Parathyroid adenoma (tissue), 2 donors: ENCODE measurements at regions not wholly inside any gene's neighbourhood (a gene's known extent, or its start where the extent isn't known, plus 50 kb on each side); places are given as distances from the start of the nearest gene placed in this dataset.

ENCODE experiments used
- H2AFZ ChIP-seq: fragments of 300-600 bp; sonication (generic); one replicate; pipeline ENCODE4 v1.7.0; 2017; ENCODE audit warnings: antibody characterized with exemption, mild to moderate bottlenecking
- H3K27ac ChIP-seq: fragments of 300-600 bp; sonication (generic); one replicate; pipeline ENCODE4 v1.7.0; 2017
- H3K27me3 ChIP-seq: fragments of 300-600 bp; sonication (generic); one replicate; pipeline ENCODE4 v1.7.0; 2017; ENCODE audit warnings: low read length; ENCODE audit not compliant: control insufficient read depth, insufficient read depth
- H3K36me3 ChIP-seq: fragments of 300-600 bp; sonication (generic); one replicate; pipeline ENCODE4 v1.7.0; 2017; ENCODE audit warnings: low read length; ENCODE audit not compliant: control insufficient read depth, insufficient read depth
- H3K4me1 ChIP-seq: fragments of 300-600 bp; sonication (generic); one replicate; pipeline ENCODE4 v1.7.0; 2017; ENCODE audit warnings: control low read depth
- H3K4me2 ChIP-seq: fragments of 300-600 bp; sonication (generic); one replicate; pipeline ENCODE4 v1.7.0; 2017; ENCODE audit warnings: low read length
- H3K4me3 ChIP-seq: fragments of 300-600 bp; sonication (generic); one replicate; pipeline ENCODE4 v1.7.0; 2017; ENCODE audit warnings: low read depth, low read length
- H3K79me2 ChIP-seq: fragments of 300-600 bp; sonication (generic); one replicate; pipeline ENCODE4 v1.7.0; 2017; ENCODE audit warnings: control low read depth
- H3K9ac ChIP-seq: fragments of 300-600 bp; sonication (generic); one replicate; pipeline ENCODE4 v1.7.0; 2017; ENCODE audit warnings: mild to moderate bottlenecking
- H3K9me3 ChIP-seq: fragments of 300-600 bp; sonication (generic); one replicate; pipeline ENCODE4 v1.7.0; 2017; ENCODE audit warnings: low read length; ENCODE audit not compliant: control insufficient read depth
- TF ChIP-seq, protein P1 (sequence below): fragments of 300-600 bp; sonication (generic); IDR thresholded peaks from one replicate; pipeline ENCODE4 v1.7.0; 2017; ENCODE audit warnings: antibody characterized with exemption, mild to moderate bottlenecking
- donor health status: primary hyperparathyroidism.

DNA sequence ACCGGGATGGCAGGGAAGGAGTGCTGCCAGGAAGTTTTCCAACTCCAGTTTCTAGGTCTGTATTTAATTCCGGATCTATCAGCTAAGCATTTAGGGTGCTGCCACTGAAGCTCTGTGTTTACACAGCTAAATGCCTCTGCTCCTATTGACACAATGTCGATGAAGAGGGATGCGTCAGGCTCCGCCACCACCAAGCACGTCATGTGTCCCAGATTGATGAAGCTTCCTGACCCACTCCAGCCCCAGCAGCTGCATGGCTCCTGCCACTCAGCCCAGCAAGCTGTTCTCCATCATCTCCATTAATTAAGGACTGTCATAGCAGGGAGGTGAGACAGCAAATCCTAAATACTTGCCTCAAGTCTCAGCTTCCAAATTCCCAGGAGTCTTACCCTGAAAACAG is 435.2 kb upstream of the ZNF507 start:
- H3K27ac ChIP-seq, result no peak overlapping the region
- H3K4me2 ChIP-seq, result no peak overlapping the region
- H3K79me2 ChIP-seq, result no peaks in the 10 kb centered on the region
- TF ChIP-seq, protein P1, sequence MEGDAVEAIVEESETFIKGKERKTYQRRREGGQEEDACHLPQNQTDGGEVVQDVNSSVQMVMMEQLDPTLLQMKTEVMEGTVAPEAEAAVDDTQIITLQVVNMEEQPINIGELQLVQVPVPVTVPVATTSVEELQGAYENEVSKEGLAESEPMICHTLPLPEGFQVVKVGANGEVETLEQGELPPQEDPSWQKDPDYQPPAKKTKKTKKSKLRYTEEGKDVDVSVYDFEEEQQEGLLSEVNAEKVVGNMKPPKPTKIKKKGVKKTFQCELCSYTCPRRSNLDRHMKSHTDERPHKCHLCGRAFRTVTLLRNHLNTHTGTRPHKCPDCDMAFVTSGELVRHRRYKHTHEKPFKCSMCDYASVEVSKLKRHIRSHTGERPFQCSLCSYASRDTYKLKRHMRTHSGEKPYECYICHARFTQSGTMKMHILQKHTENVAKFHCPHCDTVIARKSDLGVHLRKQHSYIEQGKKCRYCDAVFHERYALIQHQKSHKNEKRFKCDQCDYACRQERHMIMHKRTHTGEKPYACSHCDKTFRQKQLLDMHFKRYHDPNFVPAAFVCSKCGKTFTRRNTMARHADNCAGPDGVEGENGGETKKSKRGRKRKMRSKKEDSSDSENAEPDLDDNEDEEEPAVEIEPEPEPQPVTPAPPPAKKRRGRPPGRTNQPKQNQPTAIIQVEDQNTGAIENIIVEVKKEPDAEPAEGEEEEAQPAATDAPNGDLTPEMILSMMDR, result no peak
- no peaks in the 10 kb centered on the region for H3K27me3 ChIP-seq
- no peaks in the 10 kb centered on the region for H3K9me3 ChIP-seq
- H3K36me3 ChIP-seq, result no peaks in the 10 kb centered on the region
- no peaks in the 10 kb centered on the region for H3K4me1 ChIP-seq
- no peak overlapping the region for H2AFZ ChIP-seq
- H3K9ac ChIP-seq, result no peak overlapping the region
- H3K4me3 ChIP-seq, result no peak overlapping the region

DNA sequence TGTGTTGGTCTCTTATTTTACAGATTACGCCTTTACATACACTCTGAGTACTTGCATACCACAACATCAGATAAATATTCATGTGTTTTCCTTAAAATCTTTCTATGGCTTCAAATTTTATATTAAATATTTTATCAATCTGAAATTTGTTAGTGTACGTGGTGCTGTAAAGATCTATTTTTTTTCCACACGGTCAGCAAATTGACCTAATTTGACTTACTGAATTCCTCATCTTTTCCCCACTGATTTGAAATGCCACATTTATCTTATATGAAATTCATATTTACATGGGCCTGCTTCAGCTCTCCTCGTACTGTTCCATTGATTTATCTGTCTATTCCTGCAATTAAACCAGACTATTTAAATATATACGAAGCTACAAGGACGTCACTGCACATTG is 433.8 kb upstream of the ZNF507 start:
- TF ChIP-seq, protein P1, result no peak
- Histone ChIP-seq H3K79me2 (no peaks in the 10 kb centered on the region), H3K9me3 (no peaks in the 10 kb centered on the region), H3K4me1 (no peaks in the 10 kb centered on the region), H2AFZ (no peak overlapping the region), H3K9ac (no peak overlapping the region), H3K27me3 (no peaks in the 10 kb centered on the region), H3K4me3 (no peak overlapping the region), H3K27ac (no peak overlapping the region), H3K36me3 (no peaks in the 10 kb centered on the region), H3K4me2 (no peak overlapping the region)

DNA sequence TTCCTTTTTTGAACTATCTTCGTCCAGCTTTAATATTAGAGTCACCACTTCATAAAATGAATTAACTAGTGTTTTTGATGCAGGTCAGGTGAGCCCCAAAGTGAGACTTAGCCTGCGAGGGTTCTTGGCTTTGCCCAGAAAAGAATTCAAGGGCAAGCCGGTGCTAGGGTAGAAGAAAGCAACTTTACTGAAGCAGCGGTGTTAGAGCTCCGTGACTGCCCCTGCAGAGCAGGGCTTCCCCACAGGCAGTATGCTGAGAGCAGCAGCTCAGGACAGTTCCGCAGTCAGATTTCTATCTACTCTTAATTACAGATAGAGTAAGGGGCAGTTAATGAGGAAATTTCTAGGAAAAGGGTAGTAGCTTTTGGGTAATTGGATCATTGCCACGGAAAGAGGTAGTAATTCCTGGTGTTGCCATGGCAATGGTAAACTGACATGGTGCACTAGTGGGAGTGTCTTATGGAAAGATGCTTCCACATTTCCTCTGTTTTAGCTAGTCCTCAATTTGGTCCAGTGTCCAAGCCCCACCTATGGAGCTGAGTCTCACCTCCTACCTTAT is 432.2 kb upstream of the ZNF507 start:
- H3K27me3 ChIP-seq, result no peaks in the 10 kb centered on the region
- no peak overlapping the region for H3K4me3 ChIP-seq
- no peaks in the 10 kb centered on the region for H3K4me1 ChIP-seq
- no peaks in the 10 kb centered on the region for H3K36me3 ChIP-seq
- H3K4me2 ChIP-seq, result no peak overlapping the region
- no peaks in the 10 kb centered on the region for H3K79me2 ChIP-seq
- H3K9me3 ChIP-seq, result no peaks in the 10 kb centered on the region
- no peak overlapping the region for H3K9ac ChIP-seq
- TF ChIP-seq, protein P1, result no peak
- H2AFZ ChIP-seq, result no peak overlapping the region
- no peak overlapping the region for H3K27ac ChIP-seq

DNA sequence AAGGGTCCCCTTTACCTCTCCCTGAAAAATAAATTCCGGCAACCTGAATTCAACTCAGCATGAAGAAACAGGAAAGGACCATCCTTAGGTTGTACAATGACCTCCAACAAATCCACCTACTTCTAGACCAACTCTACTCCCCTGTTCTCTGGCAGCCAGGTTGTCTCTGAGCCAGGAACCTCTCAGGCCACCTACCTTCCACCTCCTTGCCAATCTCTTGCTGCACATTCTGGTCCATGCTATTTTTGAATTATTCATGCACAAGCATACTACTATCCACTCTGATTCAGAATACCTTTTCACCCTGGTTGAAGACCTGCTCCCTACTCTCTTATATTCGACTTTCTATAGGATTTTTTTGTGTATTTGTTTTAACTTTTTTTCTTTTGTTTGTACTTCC is 415.0 kb upstream of the ZNF507 start:
- H3K4me3 ChIP-seq, result no peak overlapping the region
- no peaks in the 10 kb centered on the region for H3K36me3 ChIP-seq
- no peaks in the 10 kb centered on the region for H3K27me3 ChIP-seq
- H3K9me3 ChIP-seq, result no peaks in the 10 kb centered on the region
- TF ChIP-seq, protein P1, result no peak
- no peak overlapping the region for H2AFZ ChIP-seq
- H3K27ac ChIP-seq, result no peak overlapping the region
- no peaks in the 10 kb centered on the region for H3K4me1 ChIP-seq
- no peaks in the 10 kb centered on the region for H3K79me2 ChIP-seq
- no peak overlapping the region for H3K4me2 ChIP-seq
- H3K9ac ChIP-seq, result no peak overlapping the region

DNA sequence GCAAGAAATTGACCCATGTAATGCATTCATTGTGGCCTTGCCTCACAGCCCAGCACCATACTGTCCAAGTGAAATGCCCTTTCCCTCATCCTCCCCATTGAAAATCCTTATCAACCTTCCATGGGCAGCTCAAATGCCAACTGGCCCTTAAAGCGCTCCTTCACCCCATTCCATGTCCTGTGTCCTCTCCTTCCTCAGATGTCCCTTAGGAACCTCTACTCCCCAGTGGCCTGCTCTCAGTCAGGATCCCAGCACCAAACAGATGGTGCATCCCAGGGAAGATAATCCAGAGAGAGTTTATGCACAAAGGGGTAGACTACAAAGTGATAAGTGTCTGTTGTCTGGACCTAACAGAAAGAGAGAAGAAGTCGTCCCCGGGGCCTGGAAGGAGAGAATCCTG is 407.4 kb upstream of the ZNF507 start:
- H3K9me3 ChIP-seq, result no peaks in the 10 kb centered on the region
- H3K27me3 ChIP-seq, result no peaks in the 10 kb centered on the region
- TF ChIP-seq, protein P1, result no peak

More for the DNA sequence above, 407.4 kb upstream of the ZNF507 start:
- H3K4me1 ChIP-seq, result no peaks in the 10 kb centered on the region
- H3K27ac ChIP-seq, result no peak overlapping the region
- H3K36me3 ChIP-seq, result no peaks in the 10 kb centered on the region
- H2AFZ ChIP-seq, result no peak overlapping the region
- no peaks in the 10 kb centered on the region for H3K79me2 ChIP-seq
- no peak overlapping the region for H3K9ac ChIP-seq
- H3K4me2 ChIP-seq, result no peak overlapping the region
- no peak overlapping the region for H3K4me3 ChIP-seq
